Mesodermal cell (in vitro differentiated cells): ENCODE measurements at regions not wholly inside any gene's neighbourhood (a gene's known extent, or its start where the extent isn't known, plus 50 kb on each side); places are given as distances from the start of the nearest gene placed in this dataset.
A peak's percentile ranks its signal among the peaks of the same experiment; 100 is the strongest.
"Not testable (repeated sequence)": the region's sequence is repeated elsewhere in the genome, so short reads cannot be mapped to it uniquely, and the experiment has no call there.

Source experiments
- H3K27ac ChIP-seq: 2 replicates; pipeline ENCODE4 v1.7.0; 2013; ENCODE audit warnings: mild to moderate bottlenecking, low read depth, low read length, moderate library complexity; ENCODE audit not compliant: severe bottlenecking
- H3K36me3 ChIP-seq: 2 replicates; pipeline ENCODE4 v1.7.1; 2013; ENCODE audit warnings: mild to moderate bottlenecking, low read length, moderate library complexity; ENCODE audit not compliant: control insufficient read depth, insufficient read depth
- H3K4me1 ChIP-seq: one replicate; pipeline ENCODE4 v1.7.1; 2013; ENCODE audit warnings: mild to moderate bottlenecking, low read length; ENCODE audit not compliant: insufficient read depth, control insufficient read depth, poor library complexity, severe bottlenecking
- H3K4me3 ChIP-seq: 2 replicates; pipeline ENCODE4 v1.7.0; 2013; ENCODE audit warnings: low read length, control low read depth, mild to moderate bottlenecking; ENCODE audit not compliant: insufficient read depth, poor library complexity, severe bottlenecking; ENCODE audit errors: extremely low read depth
- H3K9me3 ChIP-seq: 2 replicates; pipeline ENCODE4 v1.7.1; 2013; ENCODE audit warnings: mild to moderate bottlenecking, low read length, moderate library complexity; ENCODE audit not compliant: control insufficient read depth
- WGBS, 2 experiments: methylation state at CpG; one replicate each; pipeline ENCODE4 v1.1.5; 2013; ENCODE audit warnings: missing lambda C conversion rate in 2 of 2; ENCODE audit not compliant: insufficient coverage in 2 of 2; 5-methylcytosine and 5-hydroxymethylcytosine counted together

- not testable (repeated sequence) for H3K27ac ChIP-seq, H3K4me3 ChIP-seq, H3K4me1 ChIP-seq, H3K36me3 ChIP-seq, H3K9me3 ChIP-seq
- WGBS, 2 experiments = no CpG with 5 or more reads among the region's 8 CpGs
Measured at GRCh38 chrX:124181515-124181914, 150.9 kb upstream of the TEX13D start.

GRCh38 chrX:124190440-124190839 lies 142.0 kb upstream of the TEX13D start:
- no peaks in the 10 kb centered on the region for H3K9me3 ChIP-seq
- H3K36me3 ChIP-seq = no peaks in the 10 kb centered on the region
- H3K4me3 ChIP-seq = no peak overlapping the region
- H3K4me1 ChIP-seq = peaks cover 8% of the 10 kb centered on the region
- WGBS, 2 experiments = no CpG with 5 or more reads among the region's 2 CpGs
- no peak overlapping the region for H3K27ac ChIP-seq

DNA sequence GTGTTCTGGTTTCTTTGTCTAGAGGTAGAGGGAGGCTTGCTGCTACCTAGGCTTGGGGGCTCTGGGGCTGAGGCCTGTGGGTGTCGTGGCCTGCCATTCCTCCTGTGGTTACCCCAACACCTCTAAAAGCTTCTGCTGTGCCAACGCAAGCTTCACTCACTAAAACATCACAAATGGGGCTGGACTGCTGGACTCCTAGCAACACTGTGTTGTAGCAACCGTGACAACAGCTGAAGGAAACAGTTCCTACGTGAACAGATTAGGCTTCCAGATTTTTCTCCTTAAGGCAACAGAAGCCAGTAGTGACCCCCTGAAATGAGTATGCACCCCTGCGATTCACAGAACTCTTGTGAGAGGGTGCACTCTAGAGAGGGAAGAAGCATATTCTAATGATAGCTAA lies 138.3 kb upstream of the TEX13D start:
- H3K4me1 ChIP-seq = peaks cover 8% of the 10 kb centered on the region

GRCh38 chrX:124194901-124195300 lies 137.6 kb upstream of the TEX13D start:
- 60 to 80% methylated on average over 1 to 3 of the region's 8 CpGs for WGBS, 2 experiments
- H3K9me3 ChIP-seq = no peaks in the 10 kb centered on the region
- no peak overlapping the region for H3K4me3 ChIP-seq
- H3K4me1 ChIP-seq = peaks cover 8% of the 10 kb centered on the region
- H3K36me3 ChIP-seq = no peaks in the 10 kb centered on the region
- no peak overlapping the region for H3K27ac ChIP-seq

More for the DNA sequence above, 138.3 kb upstream of the TEX13D start:
- Histone ChIP-seq H3K9me3 (no peaks in the 10 kb centered on the region), H3K27ac (peak overlapping the region; percentile 18), H3K36me3 (no peaks in the 10 kb centered on the region), H3K4me3 (no peak overlapping the region)
- WGBS, 2 experiments = 100% methylated on average over 2 of the region's 5 CpGs; no CpG with 5 or more reads in 1 of the 2 experiments

DNA sequence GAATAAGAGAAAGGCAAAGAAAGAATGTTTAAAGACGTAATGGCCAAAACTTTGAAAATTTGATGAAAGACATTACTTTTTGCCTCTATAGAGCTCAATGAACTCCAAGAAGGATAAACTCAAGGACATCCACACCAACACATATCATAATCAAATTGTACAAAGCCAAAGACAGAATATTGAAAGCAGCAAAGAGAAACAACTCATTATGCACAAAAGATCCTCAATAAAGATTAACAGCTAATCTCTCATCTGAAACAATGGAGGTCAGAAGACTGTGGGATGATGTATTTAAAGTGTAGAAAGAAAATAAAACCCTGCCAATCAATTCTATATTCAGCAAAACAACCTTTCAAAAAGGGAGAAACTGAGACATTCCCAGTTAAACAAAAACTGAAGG lies 129.1 kb upstream of the TEX13D start:
- Histone ChIP-seq H3K4me1 (no peaks in the 10 kb centered on the region), H3K4me3 (no peak overlapping the region), H3K36me3 (no peaks in the 10 kb centered on the region), H3K9me3 (no peaks in the 10 kb centered on the region), H3K27ac (no peak overlapping the region)
- no CpG with 5 or more reads among the region's 1 CpG for WGBS, 2 experiments

DNA sequence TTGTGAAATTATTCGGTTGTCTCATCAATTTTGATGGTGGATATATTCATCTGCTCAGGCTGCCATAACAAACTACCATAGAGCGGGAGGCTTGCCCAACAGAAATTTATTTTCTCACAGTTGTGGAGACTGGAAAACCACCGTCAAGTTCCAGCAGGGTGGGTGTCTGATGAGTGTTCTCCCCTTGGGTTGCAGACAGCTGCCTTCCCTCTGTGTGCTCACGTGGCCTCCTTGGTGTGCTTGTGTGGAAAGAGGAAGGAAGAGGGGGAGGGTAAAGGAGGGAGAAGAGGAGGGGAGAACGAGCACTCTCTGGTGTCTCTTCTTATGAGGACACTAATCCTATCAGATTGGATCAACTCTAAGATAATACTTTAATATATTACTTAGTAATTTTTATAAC lies 123.8 kb upstream of the TEX13D start:
- no peaks in the 10 kb centered on the region for H3K4me1 ChIP-seq
- no peaks in the 10 kb centered on the region for H3K9me3 ChIP-seq
- H3K27ac ChIP-seq = no peak overlapping the region
- H3K36me3 ChIP-seq = no peaks in the 10 kb centered on the region
- no CpG with 5 or more reads among the region's 5 CpGs for WGBS, 2 experiments
- H3K4me3 ChIP-seq = no peak overlapping the region

DNA sequence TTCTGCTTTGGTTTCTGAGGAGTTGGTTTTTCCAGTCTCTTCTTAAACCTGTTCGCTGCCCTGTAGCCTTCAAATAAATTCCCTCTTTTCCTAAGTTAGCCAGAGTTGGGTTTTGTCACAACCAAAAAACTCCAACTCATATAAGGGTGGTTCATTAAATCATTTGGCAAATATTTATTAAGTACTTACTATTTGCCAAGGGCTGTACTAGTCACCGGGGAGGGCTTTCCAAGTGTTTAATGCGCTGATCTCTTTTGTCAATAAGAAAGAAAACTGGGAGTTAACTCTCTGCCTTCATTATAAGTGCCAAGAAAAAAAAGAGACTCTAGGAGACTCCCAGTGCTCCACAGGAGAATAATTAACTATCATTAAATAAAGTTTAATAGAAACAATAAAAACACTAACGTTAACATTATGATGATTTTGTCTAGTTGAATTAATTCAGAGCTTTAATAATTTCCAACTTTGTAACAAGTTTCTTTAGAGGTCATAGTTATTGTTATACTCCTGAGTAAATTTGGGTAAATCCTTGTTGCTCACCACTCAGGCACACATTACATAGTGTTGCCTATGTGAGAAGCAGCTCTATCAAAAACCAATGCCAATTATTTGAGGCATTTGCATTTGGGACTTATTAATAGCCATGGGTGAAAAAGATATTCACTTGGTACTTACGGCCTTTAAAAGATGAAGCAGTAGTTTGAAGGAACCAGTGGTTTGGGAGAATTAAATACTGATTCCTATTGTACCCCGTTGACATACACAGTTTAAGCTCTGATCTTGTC lies 122.5 kb upstream of the TEX13D start:
- H3K9me3 ChIP-seq = no peaks in the 10 kb centered on the region
- no peak overlapping the region for H3K4me3 ChIP-seq
- WGBS, 2 experiments = no CpG with 5 or more reads among the region's 6 CpGs
- no peaks in the 10 kb centered on the region for H3K36me3 ChIP-seq
- H3K27ac ChIP-seq = no peak overlapping the region
- no peaks in the 10 kb centered on the region for H3K4me1 ChIP-seq

GRCh38 chrX:124211312-124211942 lies 121.0 kb upstream of the TEX13D start:
- WGBS, 2 experiments = no CpG with 5 or more reads among the region's 3 CpGs
- no peaks in the 10 kb centered on the region for H3K9me3 ChIP-seq

DNA sequence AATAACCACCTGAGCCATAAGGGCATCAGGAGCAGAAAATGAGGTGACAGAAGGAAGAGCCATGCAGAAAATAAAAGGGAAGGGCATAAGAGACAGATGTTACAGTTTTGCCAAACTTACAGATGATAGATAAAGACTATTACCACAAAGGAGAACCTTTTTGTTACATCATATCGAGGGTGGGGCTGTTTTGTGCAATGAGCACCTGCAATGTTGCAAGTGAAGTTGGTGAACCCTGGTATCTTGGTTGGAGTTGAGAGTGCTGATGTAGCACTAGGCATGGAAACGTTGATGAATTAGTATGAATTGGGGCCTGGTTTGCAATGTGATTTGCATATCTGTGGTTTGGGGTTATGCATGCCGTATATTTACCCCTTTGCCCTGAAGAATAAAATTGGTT lies 119.8 kb upstream of the TEX13D start:
- 83 to 100% methylated on average over 1 of the region's 3 CpGs for whole genome bisulfite sequencing, 2 experiments
- no peaks in the 10 kb centered on the region for H3K36me3 ChIP-seq
- peaks cover 6% of the 10 kb centered on the region for H3K4me1 ChIP-seq

More at GRCh38 chrX:124211312-124211942, 121.0 kb upstream of the TEX13D start:
- Histone ChIP-seq H3K27ac (no peak overlapping the region), H3K4me1 (no peaks in the 10 kb centered on the region), H3K36me3 (no peaks in the 10 kb centered on the region), H3K4me3 (no peak overlapping the region)

DNA sequence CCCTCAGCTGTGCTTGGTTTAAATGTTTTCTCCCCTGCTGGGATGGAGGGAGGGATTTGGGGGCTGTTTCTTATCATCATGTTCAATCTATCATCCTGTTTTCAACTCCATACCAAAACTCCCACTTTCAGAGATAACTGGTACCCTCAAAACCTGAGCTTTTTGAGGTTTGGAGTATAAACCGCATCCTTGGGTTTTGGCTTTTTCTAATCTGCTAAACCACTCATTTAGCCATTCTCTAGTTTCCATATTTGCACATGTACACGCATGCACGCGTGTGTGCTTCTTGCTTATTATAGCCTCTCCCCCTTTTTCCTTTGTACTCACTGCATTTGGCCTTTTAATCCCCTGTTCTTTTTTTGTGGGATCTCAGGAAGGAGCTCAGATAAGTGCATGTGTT lies 116.7 kb upstream of the TEX13D start:
- no peaks in the 10 kb centered on the region for H3K36me3 ChIP-seq
- WGBS, 2 experiments = 100% methylated on average over 2 of the region's 4 CpGs; no CpG with 5 or more reads in 1 of the 2 experiments
- H3K4me3 ChIP-seq = no peak overlapping the region
- H3K4me1 ChIP-seq = peaks cover 15% of the 10 kb centered on the region
- H3K27ac ChIP-seq = no peak overlapping the region
- H3K9me3 ChIP-seq = no peaks in the 10 kb centered on the region

More for the DNA sequence above, 119.8 kb upstream of the TEX13D start:
- no peaks in the 10 kb centered on the region for H3K9me3 ChIP-seq
- no peak overlapping the region for H3K27ac ChIP-seq
- no peak overlapping the region for H3K4me3 ChIP-seq
